ENCODE measurements at regions not wholly inside any gene's neighbourhood (a gene's known extent, or its start where the extent isn't known, plus 50 kb on each side); places are given as distances from the start of the nearest gene placed in this dataset.

DNA sequence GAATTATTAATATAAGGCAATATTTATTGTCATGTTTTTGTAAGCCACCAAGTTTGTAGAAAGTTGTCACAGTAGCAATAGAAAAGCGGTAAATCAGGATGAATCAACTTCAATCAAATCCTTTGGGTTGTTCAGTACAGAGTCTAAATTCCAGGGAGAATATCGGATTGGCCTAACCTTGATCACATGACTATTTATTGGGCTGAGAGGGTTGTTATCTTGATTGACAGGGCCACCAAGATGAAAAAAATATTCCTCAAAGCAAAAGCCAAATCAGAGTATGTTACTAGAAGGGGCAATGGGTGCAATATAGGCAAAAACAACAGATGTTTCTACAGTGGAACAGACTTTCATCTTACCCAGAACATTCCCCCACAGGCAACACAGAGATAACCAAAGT, 270.0 kb downstream of the METTL4 start:
- no peaks in the 10 kb centered on the region for H3K27me3 ChIP-seq
- H3K4me1 ChIP-seq = peaks cover 0 to 9% (median 2%) of the 10 kb centered on the region in 4 donors
- DNase-seq = no peak
- H3K9me3 ChIP-seq = no peaks in the 10 kb centered on the region
- intact Hi-C loops (cut with DNase I; ENCODE audit: low total_unique reads) = no loop called here
- H3K36me3 ChIP-seq = no peaks in the 10 kb centered on the region
- no peak overlapping the region for H3K27ac ChIP-seq
- H3K4me3 ChIP-seq = no peak overlapping the region
- no peak for TF ChIP-seq EP300 (IDR thresholded peaks at IDR 0.05)
- TF ChIP-seq, protein P1, sequence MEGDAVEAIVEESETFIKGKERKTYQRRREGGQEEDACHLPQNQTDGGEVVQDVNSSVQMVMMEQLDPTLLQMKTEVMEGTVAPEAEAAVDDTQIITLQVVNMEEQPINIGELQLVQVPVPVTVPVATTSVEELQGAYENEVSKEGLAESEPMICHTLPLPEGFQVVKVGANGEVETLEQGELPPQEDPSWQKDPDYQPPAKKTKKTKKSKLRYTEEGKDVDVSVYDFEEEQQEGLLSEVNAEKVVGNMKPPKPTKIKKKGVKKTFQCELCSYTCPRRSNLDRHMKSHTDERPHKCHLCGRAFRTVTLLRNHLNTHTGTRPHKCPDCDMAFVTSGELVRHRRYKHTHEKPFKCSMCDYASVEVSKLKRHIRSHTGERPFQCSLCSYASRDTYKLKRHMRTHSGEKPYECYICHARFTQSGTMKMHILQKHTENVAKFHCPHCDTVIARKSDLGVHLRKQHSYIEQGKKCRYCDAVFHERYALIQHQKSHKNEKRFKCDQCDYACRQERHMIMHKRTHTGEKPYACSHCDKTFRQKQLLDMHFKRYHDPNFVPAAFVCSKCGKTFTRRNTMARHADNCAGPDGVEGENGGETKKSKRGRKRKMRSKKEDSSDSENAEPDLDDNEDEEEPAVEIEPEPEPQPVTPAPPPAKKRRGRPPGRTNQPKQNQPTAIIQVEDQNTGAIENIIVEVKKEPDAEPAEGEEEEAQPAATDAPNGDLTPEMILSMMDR (IDR thresholded peaks at IDR 0.05) = no peak
- TF ChIP-seq POLR2AphosphoS5 (IDR thresholded peaks at IDR 0.05) = no peak
- no peak for TF ChIP-seq POLR2A (IDR thresholded peaks at IDR 0.05)
- 74 to 95% (median 85%) methylated on average over 2 of the region's 2 CpGs for WGBS, 5 donors

DNA sequence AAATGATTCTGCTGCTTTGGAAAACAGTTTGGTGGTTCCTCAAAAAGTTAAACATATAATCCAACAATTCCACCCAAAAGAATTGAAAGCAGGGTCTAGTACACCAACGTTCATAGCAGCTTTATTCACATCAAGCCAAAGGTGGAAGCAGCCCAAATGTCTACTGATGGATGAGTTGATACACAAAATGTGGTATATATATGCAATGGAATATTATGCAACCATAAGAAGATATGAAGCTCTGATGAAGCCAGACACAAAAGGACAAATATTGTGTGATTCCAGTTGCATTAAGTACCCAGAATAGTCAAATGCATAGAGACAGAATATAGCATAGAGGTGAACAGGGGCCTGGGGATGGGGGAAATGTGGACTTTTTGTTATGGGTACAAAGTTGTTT, 269.3 kb downstream of the METTL4 start:
- Histone ChIP-seq H3K36me3 (no peaks in the 10 kb centered on the region), H3K9me3 (no peaks in the 10 kb centered on the region), H3K27ac (no peak overlapping the region), H3K27me3 (no peaks in the 10 kb centered on the region), H3K4me3 (no peak overlapping the region), H3K4me1 (peaks cover 0 to 9% (median 2%) of the 10 kb centered on the region in 4 donors)
- WGBS, 5 donors = 52 to 74% (median 59%) methylated on average over 1 of the region's 1 CpG
- intact Hi-C loops (cut with DNase I; ENCODE audit: low total_unique reads) = no loop called here
- DNase-seq = no peak
- no peak for TF ChIP-seq POLR2AphosphoS5 (IDR thresholded peaks at IDR 0.05)
- no peak for TF ChIP-seq EP300 (IDR thresholded peaks at IDR 0.05)
- TF ChIP-seq POLR2A (IDR thresholded peaks at IDR 0.05) = no peak
- TF ChIP-seq, protein P1 (IDR thresholded peaks at IDR 0.05) = no peak

DNA sequence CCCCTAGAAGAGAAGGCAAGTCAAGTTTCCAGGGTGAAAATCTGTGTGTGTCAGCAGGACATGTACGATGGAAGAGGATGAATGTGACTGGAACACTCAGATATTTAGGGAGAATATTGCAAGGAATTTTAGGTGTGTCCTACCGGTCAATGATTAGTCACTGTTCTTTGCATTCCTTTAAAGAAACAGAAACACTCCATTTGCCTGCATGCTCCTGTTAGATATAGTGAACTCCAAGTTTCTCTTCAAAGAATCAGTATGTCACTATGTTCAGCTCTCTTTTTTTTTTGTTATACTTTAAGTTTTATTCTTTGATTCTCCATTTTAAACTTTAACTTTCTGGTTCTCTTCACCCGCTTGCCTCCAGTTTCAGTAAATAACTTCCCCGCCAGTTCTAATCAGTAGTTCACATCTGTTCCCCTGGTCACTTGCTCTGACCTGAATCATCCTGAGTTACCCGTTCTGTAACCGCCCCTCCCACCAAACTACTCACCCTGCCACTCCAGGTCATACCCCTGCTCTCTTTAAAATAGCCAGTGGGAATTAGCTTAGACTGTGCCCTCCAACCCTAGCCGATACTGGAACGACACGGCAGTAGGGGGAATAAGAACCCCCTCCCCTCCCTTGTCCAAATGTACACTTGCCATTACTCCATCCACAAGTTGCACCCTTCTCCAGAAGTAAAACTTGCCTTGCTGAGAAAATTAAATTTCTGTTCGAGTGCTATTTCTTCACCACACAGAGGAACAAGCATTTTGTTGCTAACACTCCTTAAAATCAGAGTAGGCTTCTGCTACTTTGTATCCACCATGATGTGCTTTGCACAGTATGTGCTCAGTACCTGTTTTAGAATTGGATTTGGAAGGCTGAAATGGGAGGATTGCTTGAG, 268.4 kb downstream of the METTL4 start:
- peak in 1 of 2 donors; percentile 21 for DNase-seq
- 34 to 50% (median 40%) methylated on average over 10 of the region's 10 CpGs for WGBS, 5 donors
- no peaks in the 10 kb centered on the region for H3K36me3 ChIP-seq
- intact Hi-C loops (cut with DNase I; ENCODE audit: low total_unique reads) = no loop called here
- no peak overlapping the region for H3K27ac ChIP-seq
- peaks cover 0 to 9% (median 2%) of the 10 kb centered on the region in 4 donors for H3K4me1 ChIP-seq
- no peaks in the 10 kb centered on the region for H3K27me3 ChIP-seq
- H3K4me3 ChIP-seq = no peak overlapping the region
- no peaks in the 10 kb centered on the region for H3K9me3 ChIP-seq
- TF ChIP-seq POLR2AphosphoS5 (IDR thresholded peaks at IDR 0.05) (no peak), POLR2A (IDR thresholded peaks at IDR 0.05) (no peak)

DNA sequence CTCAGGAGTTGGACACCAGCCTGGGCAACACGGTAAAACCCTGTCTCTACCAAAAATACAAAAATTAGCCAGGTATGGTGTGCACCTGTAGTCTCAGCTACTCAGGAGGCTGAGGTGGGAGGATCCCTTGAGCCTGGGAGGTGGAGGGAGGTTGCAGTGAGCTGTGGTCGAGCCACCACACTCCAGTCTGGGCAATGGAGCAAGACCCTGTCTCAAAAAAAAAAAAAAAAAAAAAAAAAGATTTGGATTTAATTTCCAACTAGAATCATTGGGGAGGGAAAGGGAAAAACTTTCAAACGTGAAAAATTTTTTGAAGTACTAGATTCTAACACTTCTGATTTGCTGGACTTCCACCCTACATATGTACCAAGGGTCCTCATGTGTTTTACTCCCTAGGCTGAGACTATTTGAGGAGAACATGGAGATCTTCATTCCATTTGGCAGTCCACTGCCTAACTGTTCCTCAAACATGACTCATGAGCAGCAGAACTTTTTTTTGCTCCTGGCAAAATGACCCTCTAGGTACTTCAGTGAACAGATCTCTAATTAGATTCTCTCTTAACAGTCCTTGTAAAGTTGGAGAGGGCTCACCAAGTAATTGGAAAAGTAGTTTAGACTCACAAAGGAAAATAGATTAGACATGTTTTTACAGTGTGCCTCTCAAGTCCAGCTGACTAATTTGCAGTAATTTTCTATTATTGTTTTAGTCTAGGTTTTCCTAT, 267.6 kb downstream of the METTL4 start:
- Histone ChIP-seq H3K36me3 (no peaks in the 10 kb centered on the region), H3K4me3 (no peak overlapping the region), H3K4me1 (peaks cover 0 to 9% (median 2%) of the 10 kb centered on the region in 4 donors), H3K27me3 (no peaks in the 10 kb centered on the region), H3K27ac (no peak overlapping the region), H3K9me3 (no peaks in the 10 kb centered on the region)
- 64 to 88% (median 75%) methylated on average over 3 of the region's 3 CpGs for WGBS, 5 donors
- DNase-seq = no peak
- TF ChIP-seq POLR2A (IDR thresholded peaks at IDR 0.05) (no peak), EP300 (IDR thresholded peaks at IDR 0.05) (no peak), POLR2AphosphoS5 (IDR thresholded peaks at IDR 0.05) (no peak)
- TF ChIP-seq, protein P1 (IDR thresholded peaks at IDR 0.05) = no peak
- intact Hi-C loops (cut with DNase I; ENCODE audit: low total_unique reads) = no loop called here

All from stomach (tissue), 8 donors.